ENCODE measurements at regions not wholly inside any gene's neighbourhood (a gene's known extent, or its start where the extent isn't known, plus 50 kb on each side); places are given as distances from the start of the nearest gene placed in this dataset.
A peak's percentile ranks its signal among the peaks of the same experiment; 100 is the strongest.
"Not testable (repeated sequence)": the region's sequence is repeated elsewhere in the genome, so short reads cannot be mapped to it uniquely, and the experiment has no call there.

DNA sequence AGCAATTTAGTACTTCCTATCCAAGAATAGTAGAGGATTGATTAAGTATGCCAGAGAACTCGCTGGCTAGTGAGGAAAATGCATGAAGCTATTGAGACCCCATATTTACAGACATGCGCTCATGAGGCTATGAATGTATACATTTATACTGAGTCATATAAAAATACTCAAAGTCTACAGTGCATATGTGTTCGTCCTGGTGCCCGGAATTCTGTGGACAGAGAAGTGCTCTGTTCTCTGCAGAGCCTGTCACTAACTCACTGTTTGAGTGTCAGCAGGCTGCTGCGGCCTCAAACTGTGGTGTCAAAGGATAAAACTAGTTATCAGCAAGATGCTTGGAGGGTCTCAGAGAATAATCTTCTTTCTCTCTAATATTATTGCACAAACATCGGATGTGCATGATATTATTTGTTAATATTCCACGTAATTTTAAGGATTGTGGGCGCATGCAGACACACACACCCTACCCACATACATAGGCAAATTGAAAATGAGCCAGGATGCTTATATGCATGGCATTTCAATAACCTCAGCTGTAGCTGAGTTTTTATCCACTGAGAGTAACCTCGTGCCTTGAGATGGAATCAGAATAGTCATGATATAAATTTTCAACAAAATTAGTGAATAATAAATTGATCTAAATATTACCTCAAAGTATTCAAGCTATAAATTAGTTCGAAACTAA, 50.0 kb upstream of the TSC22D2 start:
- no peak for DNase-seq

DNA sequence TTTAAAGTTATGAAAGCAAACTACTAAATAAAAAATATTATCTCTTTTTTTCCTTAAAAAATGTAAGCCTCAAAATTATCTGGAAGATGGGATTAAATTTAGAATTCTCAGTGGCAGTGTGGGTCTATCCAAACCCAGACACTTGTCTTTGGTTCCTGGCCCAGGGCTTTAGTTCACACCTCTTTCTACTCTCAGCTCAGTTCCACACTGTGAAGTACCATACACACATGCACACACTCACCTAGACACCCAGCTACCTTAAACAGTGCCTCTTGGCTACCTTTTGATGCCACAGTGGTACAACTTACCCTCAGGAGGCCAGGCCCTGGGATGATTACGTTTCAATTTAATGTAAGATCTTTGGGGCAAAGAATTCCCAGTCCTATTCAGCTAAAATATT, 51.0 kb upstream of the TSC22D2 start:
- no peak for DNase-seq

DNA sequence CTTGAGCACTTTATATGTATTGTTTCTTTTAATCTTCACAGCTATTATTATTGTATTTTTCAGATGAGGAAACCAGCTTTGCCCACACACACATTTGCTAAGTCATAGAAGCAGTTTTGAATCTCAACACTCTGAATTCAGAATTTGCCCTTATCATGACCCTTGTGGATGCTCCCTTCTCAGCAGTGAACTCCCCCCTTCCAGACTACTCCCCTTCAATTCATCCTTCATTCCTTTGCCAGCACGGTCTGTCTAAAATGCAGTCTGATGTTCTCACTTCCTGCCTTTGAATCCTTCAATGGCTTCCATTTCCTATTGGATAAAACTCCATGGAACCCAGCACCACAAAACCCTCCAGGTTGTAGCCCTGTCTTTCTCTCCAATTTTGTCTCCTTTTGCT, 52.5 kb upstream of the TSC22D2 start:
- no peak for DNase-seq

DNA sequence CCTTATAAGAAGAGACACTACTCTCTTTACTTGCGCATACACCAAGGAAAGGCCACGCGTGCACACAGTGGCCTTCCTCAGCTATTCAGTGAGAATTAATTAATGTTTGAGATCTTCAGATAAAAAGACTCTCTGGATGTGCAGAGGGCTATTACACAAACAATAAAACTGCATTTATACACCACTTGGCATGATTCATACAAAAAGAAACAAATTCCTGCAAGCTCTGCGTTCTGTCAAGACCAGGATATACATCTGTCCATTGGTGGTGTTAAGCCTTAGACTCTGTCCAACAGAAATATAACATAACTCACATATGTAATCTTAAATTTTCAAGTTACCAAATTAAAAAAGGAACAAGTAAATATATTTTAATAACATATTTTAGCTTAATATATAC, 55.2 kb upstream of the TSC22D2 start:
- DNase-seq = no peak

DNA sequence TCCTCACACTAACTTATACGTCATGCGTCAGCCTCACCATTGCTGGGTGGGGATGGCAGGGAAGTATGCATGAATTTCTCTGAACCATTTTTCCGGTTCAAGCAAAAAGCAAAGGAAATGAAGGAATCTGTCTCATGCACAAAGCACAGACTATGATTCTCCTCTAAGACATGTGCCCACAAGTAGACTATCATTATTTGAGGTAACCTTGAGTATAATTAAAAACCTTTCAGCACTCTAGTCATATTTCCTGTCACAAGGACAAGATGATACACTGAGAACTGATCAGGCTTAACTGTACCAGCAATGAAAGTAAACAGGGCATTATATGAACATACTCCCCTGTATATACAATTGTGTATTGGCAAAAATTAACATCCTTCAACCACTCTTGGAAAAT, 56.7 kb upstream of the TSC22D2 start:
- no peak for DNase-seq

DNA sequence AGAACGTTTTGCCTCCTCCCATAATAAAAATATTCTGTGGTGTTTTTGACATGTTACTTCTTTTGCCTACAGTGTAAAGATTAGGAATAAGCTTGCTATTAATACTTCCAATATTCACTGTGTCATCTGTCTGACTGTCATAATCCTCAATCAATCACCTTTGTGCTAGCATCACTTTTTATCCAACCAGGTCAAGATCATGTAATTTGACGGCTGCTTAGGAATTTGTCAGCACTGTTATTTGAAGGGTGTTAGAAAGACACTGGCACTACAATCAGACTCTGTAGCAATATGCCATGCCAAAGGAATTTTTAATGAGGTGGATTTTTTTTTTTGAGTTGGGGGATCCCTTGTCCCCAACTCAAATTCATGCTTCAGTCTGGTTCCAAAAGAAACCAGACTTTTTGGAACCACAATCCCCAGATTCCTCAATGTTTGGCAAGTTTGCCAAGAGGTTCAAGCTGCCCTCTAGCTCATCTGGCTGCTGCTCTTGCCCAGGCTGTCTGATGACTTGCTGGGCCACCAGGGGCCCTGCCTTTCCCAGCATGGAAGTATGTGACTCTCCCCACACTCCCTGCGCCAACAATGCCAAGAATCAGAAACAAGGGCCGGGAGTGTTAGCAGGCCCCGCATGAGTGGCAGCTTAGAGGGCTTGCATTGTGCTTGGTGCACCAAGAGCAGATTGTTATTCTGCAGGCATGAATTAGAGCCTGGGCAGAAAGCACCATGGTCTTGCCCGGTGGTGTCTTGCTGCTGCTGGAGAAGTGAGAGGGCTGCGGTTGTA, 58.6 kb upstream of the TSC22D2 start:
- no peak for DNase-seq

DNA sequence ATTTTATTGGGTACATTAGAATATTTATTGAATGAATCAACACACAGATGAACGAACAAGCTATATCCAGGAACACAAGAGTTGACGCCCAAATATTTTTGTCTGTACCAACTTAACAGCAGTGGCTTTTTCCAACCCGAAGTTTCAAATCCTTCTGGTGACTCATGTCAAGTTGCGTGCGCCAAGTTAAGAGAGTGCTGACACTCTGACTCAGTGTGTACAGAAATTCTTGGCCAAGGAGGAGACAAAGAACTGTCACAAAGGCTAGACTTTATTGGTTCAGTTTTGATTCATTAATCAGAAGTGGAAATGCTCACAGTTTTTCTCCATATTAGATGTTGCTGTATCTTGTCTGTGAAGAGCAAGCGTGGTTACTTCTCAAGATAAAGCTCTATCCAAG, 59.6 kb upstream of the TSC22D2 start:
- DNase-seq = peak; percentile 63

DNA sequence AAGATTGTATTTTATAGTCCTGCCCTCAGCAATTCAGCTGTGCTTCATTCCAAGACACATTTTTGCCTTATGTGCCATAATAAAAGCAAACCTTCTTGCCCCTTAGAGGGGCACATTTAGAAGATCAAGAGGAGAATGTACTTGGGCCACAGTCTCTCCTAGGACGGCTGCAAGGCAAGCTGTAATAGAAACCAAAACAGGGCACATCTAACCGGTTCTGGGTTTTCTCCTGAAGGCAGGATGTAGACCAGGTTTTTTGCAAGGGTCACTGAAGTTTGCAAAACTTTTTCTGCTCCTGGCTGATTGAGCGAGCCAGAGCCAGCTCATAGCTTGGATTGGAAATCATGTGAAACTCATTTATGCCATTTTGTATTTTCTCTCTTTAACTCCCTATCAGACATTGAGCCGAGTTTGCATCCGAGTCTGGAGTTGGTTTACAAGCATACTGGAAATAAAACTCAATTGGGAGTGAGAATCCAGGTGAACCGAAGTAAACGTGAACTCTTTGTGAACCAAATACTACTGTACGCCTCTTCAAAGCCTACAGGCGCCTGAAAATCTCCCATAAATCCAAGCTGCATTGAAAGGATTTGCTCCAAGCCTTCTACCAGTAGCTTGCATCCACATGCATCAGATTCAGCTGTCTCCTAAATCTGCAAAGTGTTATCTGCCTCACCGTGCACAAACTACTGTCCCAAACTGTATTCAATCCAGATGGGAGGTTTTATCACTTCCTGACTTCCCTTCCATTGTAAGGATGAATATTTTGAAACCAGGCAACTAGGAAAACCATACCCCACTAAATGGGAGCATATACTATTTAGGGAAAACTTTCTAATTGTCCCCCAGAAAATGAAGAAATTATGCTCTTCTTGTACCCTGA, 60.9 kb upstream of the TSC22D2 start:
- DNase-seq = no peak

DNA sequence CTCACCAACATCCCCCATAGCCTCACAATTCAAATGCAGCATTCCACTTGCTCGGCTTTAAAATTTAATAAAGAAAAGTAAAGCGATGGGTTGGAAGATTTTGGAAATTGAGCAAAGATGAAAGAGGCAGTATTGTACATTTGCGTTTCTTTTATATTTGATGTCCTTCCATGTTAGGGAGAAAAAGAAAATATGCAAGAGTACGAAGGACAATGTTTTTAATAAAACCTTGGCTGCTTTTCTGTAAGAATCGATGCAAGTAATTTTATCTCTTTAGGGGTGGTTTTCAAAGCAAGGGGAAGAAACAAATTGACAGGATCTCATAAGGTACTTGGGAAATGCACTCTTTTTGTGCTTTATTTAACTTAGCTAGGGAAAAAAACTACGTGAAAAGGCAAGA, 61.8 kb upstream of the TSC22D2 start:
- DNase-seq = no peak

DNA sequence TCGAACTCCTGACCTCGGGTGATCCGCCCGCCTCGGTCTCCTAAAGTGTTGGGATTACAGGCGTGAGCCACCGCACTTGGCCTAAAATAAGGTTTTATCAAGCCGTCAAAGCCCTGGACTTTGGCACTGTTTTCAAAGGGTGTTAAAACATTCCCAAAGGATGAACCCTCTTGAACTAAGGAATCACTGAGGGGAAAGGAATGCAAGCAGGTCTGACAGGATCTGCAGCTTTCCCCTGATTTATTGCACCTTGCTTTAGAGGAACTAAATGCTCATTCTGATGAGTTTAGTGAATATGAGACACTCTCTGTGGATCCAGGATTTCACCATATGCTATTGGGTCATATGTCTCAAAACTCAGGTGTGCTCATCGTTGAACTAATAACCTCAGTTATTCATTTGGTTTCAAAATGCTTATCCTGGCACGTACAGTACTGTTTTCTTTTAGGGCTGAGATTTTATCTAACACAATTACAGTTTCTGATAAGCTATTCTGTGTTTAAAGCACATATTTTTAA, 63.0 kb upstream of the TSC22D2 start:
- no peak for DNase-seq

DNA sequence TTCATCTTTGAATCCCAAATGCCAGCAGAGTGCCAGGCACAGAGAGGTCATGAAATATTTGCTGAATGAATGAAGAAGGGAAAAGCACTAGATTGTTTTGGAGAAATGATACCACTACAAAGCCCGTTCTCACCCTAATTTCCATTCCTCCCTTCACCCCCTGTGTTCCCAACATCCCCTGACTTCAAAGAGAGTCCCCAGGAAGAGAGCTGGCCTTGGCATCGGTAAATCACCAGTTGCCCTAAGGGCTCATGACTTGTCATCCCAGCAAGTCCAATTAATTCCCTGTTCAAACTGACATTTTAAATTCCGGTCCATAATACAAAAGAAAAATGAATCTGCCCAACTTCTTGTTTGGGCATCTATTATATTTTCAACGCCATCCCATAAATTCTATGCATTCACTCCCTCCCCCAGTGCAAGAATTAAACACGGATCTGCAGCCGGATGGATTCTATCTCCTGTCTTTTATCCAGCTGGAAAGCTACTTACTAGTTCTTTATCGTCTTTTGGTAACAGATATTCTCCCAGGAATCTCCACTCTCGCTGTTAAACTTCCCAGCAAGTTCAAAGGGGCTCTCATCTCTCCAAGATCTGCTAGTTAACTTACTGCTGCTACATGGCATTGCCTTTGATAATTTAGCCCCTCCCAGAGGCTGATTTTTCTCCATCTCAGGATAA, 63.9 kb upstream of the TSC22D2 start:
- no peak for DNase-seq

DNA sequence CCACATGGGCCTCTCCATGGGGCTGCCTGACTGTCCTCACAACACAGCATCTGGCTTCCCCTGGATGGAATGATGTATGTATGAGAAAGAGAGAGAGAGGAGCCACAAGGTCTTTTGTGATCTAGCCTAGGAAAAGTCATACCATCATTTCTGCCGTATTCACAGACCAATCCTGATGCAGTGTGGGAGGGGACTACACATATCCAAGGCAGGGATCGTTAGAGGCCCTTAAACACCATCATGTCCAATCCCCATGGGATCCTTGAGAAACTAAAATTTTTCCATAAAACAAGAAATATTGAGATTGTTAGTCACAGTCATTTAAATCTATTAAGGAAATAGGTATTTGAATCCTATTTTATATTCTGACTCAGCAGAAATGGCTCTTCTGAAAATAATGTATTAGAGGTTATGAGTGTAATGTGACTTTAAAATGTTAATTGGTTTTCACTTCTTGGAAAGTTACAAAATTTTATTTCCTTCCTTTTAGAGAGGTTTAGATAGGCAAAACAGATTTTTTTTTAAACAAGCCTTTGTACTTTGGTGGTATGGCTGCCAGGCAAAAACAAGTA, 65.1 kb upstream of the TSC22D2 start:
- no peak for DNase-seq

DNA sequence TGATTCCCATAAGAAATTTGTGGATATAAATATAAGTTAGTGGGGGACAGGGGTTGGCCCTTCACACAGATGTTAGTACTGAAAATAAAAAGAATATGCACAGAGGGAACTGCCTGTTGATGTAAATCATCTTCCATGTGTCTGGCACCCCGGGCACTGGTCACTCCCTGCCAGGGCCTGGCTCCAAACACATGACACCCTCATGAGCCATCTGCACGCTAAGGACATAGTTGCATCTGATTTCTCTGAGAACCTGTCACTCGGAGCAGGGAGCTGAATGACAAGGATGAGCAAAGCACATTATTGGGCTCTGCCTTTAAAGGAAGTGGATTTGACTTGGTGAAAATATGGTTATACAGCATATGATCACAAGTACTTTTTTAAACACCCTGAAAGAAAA, 66.2 kb upstream of the TSC22D2 start:
- DNase-seq = no peak

DNA sequence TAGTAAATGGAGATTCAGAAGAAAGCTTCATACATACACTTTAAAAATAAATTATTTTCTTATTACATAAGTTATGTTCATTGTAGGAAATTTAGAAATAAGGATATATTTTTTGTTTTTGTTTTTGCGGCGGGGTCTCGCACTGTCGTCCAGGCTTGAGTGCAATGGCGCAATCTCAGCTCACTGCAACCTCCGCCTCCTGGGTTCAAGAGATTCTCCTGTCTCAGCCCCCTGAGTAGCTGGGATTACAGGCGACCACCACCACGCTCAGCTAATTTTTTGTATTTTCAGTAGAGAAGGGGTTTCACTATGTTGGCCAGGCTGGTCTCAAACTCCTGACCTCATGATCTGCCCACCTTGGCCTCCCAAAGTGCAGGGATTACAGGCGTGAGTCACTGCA, 71.7 kb upstream of the TSC22D2 start:
- not testable (repeated sequence) for DNase-seq

DNA sequence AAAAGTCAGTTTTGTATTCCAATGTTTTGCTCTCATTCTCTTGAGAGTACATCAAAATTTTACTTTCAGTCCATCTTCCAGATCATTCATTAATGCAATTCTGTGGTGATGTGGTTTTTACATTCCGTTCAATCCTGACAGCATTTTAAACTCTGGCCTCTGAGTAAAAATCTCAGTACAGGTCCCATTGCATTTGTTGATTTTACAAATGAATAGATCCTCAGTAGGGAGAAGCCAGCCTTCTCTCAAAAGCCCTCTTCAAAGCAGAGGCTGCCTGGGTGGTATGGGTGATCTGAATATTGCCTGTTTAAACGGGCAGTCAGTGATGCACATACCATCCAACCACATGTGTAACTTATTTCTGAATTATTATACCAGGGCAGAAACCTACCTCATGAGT, 72.5 kb upstream of the TSC22D2 start:
- no peak for DNase-seq

DNA sequence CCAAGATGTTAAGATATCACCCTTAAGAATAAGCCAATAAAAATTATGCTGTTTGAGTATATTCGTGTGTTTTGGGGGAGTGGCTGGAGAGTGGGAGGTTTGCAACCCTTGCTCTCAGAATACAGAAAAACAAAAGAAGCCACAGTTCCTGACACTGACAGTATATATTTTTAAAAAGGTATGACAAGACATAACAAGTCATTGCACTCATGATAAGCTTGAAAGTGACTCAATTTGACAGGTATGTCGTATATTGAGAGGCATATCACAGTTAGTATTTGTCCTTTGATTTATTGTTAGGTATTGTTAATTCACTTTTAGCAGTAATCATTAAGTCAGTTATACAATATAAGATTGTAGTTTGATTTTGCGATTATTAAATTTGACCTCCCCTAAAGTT, 73.1 kb upstream of the TSC22D2 start:
- no peak for DNase-seq

DNA sequence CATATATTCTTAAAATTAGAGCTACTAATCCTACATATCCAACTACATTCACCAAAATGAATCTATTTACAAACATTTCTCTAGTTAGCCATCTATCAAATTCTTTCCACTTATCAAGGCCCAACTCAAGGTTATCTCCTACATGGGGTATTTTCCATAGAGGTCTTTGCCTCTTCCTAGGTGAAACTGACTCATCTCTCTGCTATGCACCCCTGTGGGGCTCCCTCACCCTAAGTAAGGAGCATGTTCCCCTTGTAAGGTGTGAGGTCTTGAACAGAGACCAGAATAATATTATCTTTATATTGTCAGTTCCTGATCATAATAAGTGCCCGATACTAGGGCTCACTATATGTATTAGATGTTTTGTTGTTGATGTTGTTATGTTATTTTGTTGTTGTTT, 74.6 kb upstream of the TSC22D2 start:
- DNase-seq = no peak

DNA sequence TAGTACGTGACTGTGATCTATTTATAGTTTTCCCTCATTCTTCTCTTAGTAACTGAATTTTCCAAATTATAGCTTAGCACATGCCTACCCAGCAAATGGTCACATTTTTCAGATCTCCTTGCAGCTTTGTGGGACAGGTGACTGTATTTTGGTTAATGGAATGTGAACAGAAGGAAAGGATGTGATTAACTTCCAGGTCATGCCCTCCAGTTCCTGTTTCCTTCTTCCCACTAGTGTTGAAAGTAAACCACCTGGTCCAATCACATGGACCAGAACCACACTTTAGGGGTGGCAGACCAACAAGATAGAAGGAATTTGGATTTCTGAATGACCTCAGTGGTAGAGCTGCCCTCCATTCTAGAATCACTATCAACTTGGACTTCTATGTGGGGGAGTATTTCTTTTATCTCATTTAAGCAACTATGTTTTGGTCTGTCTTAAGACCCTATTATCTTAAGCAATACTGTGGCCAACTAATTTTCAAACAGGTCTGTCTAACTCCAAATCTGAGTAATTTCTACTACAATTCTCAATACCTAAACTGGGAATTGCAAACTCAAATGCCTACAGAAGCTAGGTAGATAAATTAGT, 76.0 kb upstream of the TSC22D2 start:
- DNase-seq = no peak

DNA sequence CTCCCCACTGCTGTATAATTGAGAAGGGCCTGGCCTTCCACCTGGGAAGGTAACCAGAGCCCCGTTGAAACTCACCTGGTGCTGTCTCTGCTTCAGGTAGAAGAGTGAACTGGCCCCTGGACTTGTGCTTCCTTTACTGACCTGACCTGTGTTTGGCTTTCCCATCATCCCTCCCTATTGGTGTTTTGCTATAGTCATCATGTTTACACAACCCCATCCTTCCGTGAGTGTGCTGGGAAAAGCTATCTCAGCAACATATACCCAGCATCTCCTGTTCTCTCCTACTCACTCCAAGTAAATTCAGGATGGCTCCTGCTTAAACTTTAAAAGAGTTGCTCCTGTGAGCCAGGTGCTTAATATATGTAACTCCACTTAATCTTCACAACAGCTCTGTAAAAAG, 77.2 kb upstream of the TSC22D2 start:
- no peak for DNase-seq

DNA sequence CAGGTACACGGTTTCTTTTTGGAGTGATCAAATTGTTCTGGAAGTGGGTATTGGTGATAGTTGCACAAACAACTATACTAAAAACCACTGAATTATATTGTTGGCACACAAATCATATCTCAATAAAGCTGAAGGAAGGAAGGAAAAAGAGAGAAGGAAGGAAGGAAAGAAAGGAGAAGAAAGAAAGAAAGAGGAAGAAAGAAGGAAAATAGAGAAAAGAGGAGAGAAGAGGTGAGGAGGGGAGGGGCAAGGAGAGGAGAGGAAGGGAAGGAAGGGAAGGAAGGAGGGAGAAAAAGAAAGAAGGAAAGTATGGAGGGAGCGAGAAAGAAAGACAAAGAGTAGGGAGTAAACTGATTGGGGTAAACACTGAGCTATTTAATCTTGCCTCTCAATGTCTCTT, 77.9 kb upstream of the TSC22D2 start:
- no peak for DNase-seq

DNA sequence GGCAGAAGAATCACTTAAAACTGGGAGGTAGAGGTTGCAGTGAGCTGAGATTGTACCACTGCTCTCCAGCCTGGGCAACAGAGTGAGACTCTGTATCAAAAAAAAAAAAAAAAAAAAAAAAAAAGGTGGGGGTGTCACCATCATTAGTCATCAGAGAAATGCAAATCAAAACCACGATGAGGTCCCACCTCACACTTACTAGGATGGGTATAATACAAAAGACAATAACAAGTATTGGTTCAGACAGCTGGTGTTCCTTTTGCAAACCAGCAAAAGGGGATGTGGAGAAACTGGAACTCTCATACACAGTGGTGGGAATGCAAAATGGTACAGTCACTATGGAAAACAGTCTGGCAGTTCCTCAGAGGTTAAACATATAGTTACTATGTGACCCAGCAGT, 78.7 kb upstream of the TSC22D2 start:
- no peak for DNase-seq

DNA sequence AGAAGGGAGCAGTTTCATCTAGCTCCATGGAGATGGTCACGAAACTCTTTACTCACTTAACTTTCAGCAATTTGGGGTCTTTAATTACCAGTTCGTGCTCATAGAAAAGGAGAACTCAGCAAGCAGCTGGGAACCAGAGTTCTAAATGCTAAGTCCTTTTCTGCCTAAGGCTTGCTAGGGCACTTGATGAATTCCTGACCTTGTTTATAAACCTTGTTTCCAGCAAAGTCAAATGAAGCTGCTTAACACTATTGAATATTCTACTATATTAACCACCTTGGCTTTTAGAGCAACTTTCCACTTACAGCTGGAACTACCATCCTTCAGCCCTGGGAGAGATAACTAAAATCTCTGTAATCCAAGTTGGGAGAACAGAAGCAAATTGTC, 79.5 kb upstream of the TSC22D2 start:
- DNase-seq = no peak
